NCI-H526 (cell line): ENCODE measurements at regions not wholly inside any gene's neighbourhood (a gene's known extent, or its start where the extent isn't known, plus 50 kb on each side); places are given as distances from the start of the nearest gene placed in this dataset.

Source experiments
- DNase-seq, 2 experiments: peaks; one replicate each; lab custom pipeline; 2025; lab: John Stamatoyannopoulos, UW

- no peak for DNase-seq
Measured at GRCh38 chr3:31345581-31345980, 187.1 kb upstream of the STT3B start.

GRCh38 chr3:31346542-31346979 lies 186.2 kb upstream of the STT3B start:
- no peak for DNase-seq

GRCh38 chr3:31349001-31349748 lies 183.6 kb upstream of the STT3B start:
- no peak for DNase-seq

- no peak for DNase-seq
Measured at GRCh38 chr3:31350307-31350706, 182.4 kb upstream of the STT3B start.

GRCh38 chr3:31352331-31352730 lies 180.4 kb upstream of the STT3B start:
- DNase-seq, result no peak

DNA sequence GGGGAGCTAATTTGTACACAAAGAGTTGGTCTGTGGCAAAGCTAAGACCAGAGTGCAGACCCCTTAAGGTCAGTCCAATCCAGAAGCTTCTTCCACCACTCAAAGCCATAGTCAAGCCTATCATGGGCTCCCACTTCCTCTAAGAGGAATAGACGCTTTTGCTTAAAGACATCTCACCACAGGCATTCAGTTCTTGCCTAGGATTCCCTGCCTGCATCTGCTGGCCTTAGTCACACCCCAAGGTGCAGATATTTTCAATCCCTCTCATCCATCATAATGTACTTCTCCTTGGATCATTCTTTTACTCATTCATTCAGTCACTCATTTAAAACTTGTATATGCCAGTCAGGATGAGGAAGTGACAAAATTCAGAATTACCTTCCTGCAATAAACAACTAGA lies 179.6 kb upstream of the STT3B start:
- no peak for DNase-seq

DNA sequence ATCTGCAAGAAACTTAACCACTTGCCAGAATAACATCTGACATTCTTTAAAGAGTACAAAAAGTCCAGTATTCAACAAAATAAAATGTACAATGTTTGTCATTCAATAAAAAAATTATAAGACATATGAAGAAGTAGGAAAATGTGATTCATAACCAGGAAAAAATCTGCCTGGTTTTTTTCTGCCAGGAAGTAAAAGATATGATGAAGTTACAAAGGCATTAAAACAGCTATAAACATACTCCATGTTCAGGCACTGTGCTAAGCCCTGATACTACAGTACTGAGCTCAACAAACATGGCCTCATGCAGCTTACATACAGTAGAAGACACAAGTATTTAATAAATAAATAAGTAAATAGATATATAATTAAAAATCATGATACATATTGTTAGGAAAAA lies 178.4 kb upstream of the STT3B start:
- no peak for DNase-seq

DNA sequence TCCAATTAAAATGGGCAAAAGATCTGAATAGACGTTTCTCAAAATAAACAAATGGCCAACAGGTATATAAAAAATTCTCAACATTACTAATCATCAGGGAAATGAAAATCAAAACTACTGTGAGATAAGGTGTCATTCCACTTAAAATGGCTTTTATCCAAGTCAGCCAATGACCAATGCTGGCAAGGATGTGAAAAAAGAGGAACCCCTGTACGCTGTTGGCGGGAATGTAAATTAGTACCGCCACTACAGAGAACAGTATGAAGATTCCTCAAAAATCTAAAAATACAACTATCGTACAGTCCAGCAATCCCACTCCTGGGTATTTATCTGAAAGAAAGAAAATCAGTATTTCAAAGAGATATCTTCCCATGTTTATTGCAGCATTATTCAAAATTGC lies 176.9 kb upstream of the STT3B start:
- no peak for DNase-seq

DNA sequence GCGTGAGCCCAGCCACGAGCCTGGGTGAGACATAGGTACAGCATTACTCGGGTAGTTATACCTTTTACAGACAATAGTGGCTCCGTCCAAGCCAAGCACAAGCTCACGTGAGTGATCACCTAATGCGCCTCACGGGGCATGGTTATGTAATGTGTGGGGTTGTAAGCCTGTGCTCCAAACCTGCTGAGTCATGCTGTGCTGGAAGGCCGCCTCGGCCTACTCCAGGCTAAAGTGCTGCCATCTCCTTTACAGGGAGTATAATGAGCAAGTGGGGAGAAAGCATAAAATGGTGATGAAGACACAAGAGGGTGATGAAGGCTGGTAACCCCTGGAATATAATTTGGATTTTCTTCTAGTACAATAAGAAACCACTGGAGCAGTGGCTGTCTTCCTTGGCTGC lies 175.8 kb upstream of the STT3B start:
- no peak for DNase-seq

GRCh38 chr3:31357451-31357850 lies 175.3 kb upstream of the STT3B start:
- no peak for DNase-seq

- no peak for DNase-seq
Measured at GRCh38 chr3:31358473-31359070, 174.2 kb upstream of the STT3B start.

GRCh38 chr3:31361371-31362273 lies 171.1 kb upstream of the STT3B start:
- no peak for DNase-seq

- DNase-seq, result no peak
Measured at GRCh38 chr3:31364188-31364587, 168.5 kb upstream of the STT3B start.

DNA sequence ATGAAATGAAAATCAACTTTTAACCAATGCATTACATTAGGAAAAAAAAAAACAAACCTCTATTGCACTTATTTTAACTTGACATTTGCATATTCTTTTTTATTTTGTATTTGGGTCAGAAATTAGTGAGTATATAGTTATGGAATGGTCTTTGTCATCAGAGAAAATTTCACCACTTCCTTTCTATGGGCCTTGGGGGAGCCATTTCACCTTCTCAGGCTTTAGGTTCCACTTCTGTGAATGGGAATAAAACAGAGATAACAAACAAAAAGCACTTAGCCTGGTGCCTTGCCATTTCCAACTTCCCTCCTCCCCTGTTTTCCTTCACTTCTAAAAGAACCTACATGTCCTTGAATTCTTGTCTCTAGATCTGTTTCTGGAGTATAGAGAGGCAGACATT lies 168.0 kb upstream of the STT3B start:
- no peak for DNase-seq

DNA sequence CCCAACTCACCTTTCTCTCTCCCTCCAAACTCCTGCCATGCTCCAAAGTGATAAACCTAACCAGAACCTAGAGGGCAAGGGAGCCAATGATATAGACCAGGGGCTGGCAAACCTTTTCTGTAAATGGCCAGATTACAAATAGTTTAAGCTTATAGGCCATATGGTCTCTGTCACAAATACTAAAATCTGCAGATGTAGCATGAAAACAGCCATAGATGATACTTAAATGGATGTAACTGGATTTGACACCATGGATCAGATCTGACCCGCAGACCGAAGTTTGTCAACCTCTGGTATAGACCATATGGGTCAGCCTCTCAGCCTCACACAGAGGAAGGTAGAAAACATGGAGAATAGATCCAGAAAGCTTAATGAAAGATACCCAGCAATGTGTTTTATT lies 165.2 kb upstream of the STT3B start:
- DNase-seq, result no peak

- DNase-seq, result no peak
Measured at GRCh38 chr3:31369637-31370379, 162.9 kb upstream of the STT3B start.

GRCh38 chr3:31370380-31370666 lies 162.4 kb upstream of the STT3B start:
- DNase-seq, result no peak

- no peak for DNase-seq
Measured at GRCh38 chr3:31370681-31371080, 162.0 kb upstream of the STT3B start.

GRCh38 chr3:31371484-31372177 lies 161.1 kb upstream of the STT3B start:
- no peak for DNase-seq

DNA sequence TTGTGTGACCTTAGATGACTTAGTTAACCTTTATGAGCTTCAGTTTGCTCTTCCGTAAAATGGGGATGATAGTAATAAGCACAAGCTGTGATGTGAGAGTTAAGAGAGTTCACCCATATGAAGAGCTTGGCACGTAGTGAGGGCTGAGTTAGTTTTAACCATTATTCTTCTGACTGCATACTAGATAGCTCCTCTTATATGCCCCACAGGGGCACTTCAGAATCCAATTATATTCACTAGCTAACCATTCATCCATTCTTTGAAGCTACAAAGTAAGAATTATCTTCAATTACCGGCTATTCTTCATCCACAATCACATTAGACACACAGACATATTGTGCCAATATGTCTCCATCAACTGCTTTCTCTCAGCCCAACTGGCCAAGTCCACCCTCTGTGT lies 159.0 kb upstream of the STT3B start:
- no peak for DNase-seq

- no peak for DNase-seq
Measured at GRCh38 chr3:31377045-31377642, 155.6 kb upstream of the STT3B start.
